Ureter (tissue), 1 donor: ENCODE measurements at regions not wholly inside any gene's neighbourhood (a gene's known extent, or its start where the extent isn't known, plus 50 kb on each side); places are given as distances from the start of the nearest gene placed in this dataset.

Experiments used
- DNase-seq: peaks from one replicate; pipeline ENCODE4 v3.0.0-alpha.2; 2020; ENCODE audit warnings: low spot score
- donor health status: DM: yes; HTN: yes; CAD: no.

DNA sequence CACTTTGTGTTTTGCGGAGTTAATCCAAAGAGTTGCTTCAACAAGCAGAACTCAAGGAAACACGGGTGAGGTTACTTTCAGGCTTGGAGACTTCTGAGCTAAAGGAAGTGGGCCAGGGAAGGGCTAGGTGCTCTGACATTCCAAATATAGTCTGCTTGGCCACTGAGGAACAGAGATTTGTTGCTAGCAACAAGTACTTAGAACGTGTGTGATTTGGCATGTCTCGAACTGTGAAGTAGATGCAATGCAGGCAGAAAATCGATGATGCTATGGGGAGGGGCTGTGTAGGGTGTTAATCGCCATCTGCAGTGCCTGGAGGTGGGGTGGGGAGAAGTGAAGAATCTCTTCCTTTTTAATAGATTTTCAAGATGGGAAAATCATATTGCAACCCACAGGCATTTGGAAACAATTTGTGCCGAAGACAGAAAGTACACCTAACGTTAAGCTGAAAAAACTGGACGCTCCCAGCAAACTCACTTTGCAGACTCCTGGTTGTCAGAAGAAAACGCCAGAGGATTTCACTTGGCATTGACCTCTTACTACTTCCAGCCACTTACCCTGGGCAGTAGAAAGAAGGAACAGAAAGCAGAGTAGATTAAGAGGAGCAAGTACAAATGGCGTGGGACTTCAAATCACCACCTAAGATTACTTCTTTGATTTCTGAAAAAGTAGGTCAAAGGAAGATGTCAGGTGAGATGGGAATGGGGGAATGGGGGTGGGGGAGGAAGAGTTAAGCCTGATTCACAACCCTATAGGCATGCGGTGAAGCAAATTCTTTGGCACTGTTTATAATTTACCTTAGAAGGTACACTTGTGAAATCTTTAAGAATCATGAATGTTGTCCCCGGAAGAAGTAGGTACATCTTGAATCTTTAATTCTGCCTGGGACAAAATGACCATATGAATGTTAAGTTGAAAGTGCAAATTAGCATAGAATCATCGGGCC lies 314.1 kb downstream of the CD83 start:
- no peak for DNase-seq

DNA sequence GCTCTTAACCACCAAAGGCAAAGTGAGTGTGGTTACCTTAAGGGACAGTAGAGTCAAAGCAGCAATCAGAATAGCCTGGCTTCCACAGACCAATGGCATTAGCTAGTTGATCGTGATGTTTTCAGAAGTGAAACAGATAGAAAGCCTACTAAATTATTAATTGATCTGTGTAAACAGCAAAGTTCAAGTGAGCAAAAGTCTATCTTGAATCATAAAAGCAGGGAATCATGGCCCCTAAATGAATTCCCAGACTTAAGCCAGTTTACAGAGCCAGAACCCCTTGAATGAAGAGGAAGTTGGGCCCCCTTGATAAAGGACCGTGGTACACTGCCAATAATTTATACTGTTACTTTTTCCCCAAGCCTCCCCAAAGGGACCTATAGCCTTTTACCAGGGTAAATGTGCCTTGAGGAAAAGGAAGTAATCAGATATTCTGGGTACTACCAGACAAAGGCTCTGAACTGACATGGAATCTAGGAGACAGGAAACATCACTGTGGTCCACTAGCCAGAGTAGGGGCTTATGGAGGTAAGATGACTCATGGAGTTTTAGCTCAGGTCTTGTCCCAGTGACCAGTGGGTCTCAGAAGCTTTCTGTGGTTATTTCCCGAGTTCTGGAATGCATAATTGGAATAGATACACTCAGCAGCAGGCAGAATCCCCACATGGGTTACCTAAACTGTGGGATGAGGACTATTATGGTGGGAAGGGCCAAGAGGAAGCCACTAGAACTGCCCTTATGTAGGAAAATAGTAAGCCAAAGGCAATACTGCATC lies 317.5 kb downstream of the CD83 start:
- no peak for DNase-seq

DNA sequence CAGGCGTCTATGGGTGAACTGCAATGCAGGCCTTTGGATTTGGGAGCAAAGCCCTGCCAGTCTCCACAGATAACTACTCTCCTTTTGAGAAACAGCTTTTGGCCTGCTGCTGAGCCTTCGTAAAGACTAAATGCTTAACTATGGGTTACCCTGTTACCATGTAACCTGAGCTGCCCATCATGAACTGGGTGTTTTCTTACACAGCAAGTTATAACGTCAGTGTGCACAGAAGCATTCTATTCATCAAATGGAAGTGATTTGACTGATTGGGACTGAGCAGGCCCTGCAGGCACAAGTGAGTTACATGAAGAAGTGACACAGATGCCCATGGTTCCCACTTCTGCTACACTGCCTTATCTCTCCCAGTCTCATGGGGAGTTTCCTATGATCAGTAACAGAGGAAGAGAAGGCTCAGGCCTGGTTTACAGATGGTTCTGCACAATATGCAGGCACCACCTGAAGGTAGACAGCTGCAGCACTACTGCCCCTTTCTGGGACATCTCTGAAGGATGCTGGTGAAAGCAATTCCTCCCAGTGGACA lies 319.1 kb downstream of the CD83 start:
- DNase-seq: no peak

DNA sequence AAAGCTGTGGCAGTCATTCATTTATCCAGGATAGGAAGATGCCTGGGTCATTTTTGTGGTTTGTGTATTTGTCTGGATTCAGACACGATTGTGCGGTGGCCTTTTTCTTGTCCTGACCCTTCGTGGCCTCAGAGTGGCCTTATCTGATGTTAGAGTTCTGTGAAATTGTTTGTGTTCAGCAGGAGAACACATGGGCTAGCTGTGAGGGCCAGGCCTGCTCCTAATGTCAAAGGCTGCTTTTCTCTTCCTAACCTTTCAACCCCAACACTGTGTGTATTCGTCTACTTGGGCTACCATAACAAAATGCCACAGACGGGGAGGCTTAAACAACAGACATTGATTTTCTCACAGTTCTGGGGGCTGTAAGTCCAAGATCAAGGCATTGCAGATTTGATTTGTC lies 321.8 kb downstream of the CD83 start:
- no peak for DNase-seq

DNA sequence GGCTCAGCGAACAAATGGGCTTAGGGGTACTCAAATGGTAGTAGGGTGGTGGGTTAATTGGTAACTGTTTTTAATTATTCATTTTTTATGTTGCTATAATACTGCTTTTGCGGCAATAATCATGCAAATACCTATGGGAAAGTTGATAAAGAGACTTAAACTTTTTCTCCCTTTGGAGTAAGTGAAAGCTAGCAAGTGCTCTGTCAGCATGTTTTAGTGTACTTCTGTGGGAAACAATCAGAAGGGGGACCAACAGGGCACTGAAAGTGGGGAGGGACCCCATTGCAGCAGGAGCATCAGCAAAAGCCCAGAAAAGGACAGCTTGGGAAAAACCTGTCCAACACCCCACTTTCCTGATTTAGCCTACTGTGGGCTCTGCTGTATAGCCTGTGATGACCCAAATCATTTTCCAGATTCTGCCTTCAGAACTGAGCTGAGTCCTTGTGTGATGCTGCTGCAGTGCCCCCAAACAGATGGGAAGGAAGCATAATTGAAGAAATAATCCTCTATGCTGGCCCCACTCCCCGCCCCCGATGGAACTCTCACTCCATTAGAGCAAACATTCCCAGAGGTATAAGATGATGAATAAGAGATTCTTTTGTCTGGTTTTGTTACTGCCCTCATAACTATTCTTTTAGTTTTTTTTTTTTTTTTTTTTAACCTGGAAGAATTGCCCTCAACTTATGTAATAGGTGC lies 322.8 kb downstream of the CD83 start:
- no peak for DNase-seq

DNA sequence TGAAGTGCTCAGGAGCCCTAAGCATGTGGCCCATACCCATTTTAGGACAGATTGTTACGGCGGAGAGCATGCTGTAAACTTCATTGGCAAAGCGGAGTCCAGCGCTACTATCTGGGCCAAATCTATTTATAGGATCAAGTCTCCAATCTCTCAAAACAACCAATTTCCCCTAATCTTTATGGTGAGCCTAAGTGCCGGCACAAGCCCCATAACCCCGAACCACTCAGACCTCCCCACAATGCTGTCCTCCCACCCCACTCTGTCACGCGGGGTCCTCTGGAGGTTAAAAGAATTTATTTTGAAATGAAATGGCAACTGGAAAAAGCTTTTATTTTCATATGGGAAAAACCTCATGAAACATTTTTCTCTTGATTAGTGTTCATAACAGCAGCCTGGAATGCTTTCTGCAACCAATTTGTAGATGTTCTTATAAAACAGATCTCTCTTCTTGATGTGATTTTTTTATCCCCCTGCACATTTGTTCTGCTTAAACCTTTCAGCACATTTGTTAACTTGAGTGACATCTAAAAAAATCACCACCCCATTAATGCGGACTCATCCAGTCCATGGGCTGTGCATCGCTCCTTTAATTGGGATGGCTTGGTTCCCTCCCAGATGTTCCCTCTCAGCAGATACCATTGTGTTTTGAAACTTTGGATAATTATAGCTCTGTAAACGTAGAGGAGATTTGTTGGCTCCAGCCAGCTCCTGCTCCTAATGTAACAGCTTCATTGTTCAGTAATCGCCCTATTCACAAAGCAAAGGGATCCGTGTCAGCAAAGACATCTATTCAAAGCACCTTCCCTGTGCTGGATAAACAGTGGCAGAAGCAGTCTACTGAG lies 323.6 kb downstream of the CD83 start:
- DNase-seq: no peak

DNA sequence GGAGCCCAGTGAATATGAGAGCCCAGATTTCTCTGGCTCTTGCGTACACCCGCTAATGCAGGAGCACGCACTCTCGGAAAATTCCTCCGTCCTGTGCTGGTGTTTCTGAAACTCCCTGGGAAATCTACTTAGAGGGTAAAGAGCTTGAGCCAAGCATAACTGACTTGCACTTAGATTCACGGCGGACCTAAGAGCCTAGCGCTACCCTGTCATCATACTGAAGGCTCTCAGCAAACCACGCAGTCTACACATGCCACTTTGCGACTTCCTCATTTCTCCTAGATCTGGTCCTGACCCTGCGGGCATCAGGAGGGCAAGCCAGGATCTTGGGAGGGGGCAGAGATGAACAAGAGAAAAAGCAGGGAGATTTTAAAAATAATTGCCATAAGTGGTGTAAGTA lies 324.7 kb downstream of the CD83 start:
- no peak for DNase-seq

DNA sequence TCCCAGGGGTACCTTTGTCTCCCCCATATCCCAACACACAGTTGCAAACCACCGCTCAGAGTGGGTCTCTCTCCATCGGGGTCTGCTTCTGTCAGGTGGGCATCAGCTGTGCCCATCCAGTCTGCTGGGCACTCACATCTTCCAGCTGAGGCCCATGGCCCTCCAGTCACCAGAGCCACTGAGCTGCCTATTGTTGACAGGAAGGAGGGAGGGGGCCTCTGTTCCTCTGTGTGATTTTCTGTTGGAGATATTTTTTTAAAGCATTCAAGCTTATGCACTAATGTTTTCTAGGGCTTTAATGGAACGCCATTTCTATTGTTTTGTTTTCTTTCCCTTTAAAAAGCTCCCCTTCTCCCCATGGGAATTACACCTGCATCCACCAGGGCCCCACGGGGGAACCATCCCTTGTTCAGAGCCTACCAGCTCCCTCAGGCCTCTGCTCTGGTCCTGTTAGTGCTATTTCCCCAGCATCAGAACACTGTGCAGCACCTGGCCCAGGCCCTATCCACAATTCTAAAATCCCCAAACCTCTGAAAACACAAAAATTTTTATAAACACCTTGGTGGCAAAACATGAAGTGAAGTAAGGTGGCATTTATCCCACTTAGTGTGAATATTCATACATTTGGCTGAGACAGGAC lies 326.2 kb downstream of the CD83 start:
- DNase-seq: no peak

DNA sequence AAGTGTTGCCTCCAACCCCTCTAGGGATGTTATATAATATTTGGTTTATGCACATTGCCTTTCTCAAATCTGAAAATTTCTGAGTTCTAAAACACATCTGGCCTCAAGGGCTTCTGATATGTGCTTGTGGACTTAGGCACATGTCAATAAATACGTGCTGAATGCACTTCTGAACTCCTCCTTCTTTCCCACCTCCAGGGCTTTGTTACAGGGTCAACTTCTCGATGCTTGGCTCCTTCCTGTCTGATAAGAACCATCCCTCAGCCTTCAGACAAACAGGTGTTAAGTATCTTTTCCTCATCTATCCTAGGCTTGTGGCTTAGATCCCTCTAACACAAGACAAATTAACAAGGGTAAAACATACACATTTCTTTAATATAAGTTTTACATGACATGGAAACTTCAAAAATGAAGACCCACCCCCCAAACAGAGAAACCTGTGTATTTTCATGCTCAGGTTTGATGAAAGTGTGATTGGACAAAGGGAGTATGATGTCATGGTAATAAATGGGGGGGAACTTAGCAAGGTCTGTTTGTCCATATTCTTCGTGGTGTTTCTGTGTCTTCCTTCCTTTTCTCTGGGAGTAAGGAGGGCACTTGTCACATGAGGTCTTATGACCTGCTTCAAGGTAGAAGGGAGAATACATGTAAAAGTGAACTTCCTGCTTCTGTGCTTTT lies 326.9 kb downstream of the CD83 start:
- no peak for DNase-seq

DNA sequence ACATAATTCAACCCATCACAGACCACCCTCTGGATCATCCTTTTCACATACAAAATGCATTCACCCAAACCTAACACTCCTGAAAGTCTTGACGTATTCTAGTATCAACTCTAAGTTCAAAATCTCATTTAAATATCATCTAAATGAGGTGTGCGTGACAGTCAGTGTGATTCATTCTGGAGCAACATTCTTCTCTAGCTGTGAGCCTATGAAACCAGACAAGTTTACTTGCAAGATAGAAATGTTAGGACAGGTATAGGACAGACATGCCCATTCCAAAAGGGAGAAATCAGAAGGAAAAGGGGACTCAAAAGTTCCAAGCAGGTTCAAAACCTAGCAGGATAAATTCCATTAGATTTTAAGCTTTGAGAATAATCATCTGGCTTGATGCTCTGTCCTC lies 329.7 kb downstream of the CD83 start:
- no peak for DNase-seq

DNA sequence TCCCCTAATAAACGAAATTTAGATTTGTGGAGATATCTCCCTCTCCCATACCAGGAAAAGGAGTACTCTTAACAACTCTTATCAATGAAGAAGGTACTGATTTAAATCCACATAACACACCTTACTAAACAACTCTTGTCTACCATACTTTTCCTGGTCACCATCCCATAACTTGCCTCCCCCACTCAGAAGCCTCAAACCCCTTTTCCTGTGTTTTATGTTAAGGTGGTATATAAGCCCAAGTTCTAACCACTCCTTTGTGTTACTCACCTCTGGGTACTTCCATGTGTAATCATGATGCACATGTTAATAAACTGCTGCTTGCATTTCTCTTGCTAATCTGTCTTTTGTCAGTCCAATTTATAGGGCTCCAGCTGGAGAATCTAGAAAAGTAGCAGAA lies 330.7 kb downstream of the CD83 start:
- DNase-seq: no peak

DNA sequence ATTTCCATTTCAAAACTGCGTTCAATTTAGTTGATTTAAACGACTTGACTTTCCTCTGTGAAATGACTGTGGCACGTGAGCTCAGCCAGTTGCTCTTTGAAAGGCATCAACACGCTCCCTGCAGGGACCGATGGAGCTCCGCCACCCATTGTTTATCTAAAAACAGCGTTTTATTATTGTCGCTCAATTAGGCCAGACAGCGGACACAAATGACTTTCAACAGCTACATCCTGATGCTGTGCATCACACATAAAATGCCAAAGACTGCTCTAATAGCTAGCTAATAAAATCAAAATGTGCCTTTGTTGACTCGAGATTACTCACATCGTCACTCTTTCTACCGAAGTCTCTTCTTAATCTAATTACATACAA lies 332.5 kb downstream of the CD83 start:
- DNase-seq: no peak

DNA sequence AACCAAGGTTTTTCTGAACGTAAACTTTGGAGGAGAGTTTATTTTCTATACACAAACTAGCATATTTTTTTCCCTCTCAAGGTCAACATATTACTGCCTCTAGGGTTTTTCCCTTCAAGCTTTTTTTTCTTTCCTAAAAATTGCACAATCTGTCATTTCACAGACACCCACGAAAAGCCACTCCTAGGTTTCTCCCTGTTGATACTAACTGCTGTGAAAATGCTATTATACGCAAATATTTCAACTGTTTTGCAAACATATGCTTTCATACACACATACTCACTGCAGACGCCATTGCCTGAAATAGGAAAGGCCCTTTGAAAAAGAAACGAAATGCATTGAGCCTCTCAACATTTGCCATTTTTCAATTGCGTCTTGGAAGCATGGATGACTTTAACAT lies 333.0 kb downstream of the CD83 start:
- no peak for DNase-seq

DNA sequence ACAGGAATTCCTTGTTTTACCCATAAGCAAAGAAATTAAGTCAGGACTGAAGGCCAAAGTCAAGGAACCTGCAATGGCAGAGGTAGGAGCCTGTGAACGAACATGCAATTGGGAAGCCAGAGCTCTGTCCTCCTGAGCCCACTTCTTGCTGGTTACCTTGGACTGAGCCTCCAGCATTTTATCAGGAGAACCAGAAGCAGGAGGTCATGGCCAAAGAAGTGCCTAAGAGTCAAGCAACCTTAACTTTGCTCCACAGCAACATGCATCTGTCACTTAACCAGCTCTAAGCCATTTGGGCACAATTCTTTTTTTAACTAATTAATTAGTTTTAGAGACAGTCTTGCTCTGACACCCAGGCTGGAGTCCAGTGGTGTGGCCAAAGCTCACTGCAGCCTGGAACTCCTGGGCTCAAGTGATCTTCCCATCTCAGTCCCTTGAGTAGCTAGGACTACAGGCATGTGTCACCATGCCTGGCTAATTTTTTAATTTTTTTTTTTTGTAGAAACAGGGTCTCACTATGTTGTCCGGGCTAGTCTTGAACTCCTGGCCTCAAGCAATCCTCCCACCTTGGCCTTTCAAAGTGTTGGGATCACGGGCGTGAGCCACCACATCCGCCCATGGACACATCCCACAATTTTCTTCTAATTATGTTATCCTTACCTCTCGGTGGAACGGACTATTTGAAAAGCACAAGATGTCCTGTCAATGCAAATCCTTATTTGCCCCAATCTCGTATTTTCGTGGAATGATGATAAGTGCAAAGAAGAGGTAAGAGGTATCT lies 334.2 kb downstream of the CD83 start:
- DNase-seq: no peak

DNA sequence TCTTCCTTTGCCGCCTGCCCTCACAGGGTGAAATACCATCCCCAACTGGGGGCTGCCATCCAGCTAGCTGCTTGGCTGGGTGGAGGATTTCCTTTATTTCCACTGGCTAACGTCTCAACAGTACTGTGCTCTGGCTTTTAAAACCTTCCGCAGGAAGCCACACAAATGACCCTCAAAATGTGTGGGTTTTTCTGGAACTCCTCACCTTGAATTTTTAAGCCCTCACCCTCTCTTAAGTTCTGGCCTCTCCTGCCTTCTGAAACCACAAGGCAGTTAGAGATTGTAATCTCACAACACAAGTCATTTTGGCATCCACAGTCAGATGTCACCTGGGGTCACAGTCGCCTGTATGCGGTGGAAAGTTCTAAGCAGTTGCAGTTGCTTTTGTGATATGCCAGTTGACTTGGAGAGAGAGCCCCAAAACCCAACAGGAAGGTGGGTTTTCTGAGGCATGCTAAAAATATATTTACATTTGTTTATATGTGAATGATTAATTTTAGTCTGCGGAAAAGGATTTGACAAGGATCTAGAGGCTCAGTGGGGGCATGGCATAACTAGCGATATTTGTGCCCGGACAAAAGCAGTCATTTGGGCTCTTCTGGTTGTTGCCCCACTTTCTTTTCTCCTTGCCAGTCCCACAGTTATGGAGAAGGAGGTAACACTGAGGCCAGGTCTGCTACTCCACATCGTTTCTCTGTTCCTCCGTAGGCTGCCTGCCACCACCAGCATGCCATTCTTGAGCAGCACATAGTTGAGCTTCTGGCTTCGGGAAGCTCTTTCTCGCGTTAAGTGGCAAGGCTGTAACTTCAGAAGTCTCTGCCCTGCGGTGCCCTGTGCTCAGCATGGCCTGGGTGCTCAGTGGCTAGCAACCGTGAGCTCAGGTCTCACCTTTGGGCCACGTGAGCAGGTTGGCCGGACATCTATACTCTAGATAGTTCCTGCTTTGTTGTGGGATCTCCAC lies 335.3 kb downstream of the CD83 start:
- no peak for DNase-seq

DNA sequence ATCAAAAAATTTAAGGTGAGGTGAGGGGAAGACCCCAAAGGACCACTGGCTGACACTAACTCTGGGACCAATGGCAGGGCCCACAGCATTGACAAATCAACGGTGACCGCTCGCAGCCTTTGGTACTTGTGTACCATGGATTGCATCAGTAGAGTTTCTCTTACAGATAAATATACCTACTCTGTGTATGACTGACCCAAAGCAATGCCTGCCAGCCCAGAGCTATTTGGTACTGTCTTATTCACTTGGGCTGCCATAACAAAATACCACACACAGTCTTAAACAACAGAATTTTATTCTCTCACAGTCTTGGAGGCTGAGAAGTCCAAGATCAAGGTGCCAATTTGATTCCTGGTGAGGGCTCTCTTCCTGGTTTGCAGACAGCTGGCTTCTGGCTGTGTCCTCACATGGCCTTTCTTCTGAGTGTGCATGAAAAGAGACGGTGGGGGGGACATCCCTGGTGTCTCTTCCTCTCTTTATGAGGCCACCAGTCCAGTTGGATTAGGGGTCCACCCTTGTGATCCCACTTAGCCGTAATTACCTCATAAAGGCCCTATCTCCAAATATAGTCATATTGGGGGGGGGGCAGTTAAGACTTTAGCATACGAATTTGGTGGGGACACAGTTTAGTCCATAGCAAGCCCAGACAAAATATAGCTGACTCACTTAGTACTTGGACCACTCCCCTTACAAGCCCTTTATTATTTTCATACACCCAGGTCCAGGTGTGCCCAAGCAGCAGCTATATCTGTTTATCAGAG lies 336.3 kb downstream of the CD83 start:
- DNase-seq: no peak

DNA sequence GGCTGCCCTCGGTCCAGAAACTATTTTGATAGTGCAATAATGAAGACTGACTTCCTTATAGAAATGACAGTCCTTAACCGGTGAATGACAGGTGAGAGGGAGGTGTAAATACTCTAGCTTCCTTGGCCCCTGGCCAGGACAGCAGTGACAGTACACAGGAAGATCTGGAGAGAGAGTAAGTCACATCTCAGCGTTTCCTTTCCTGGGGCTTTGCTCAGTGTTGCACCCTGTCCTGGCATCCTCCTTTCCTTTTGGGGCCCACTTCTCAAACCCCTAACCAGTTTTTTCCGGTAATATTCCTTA lies 336.9 kb downstream of the CD83 start:
- DNase-seq: no peak

DNA sequence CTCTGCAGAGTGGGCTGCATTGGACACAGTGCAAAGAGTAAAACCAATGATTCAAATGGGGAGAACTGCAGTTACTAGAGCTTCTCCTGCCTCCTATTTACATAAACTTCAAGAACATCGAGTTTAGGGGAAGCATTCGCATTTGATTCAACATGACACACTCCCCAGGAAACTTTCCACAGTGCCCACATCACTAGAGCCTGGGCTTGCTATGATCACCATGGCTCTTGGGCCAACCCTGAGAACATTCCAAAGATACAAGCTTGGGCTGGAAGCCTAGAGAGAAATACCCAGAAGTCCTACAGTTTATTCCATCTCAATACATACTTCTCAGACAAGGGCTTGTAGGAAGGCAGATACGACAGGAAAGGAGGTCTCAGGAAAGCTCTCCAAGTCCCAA lies 337.9 kb downstream of the CD83 start:
- DNase-seq: no peak
